ENCODE measurements at regions not wholly inside any gene's neighbourhood (a gene's known extent, or its start where the extent isn't known, plus 50 kb on each side); places are given as distances from the start of the nearest gene placed in this dataset.
"Not testable (repeated sequence)": the region's sequence is repeated elsewhere in the genome, so short reads cannot be mapped to it uniquely, and the experiment has no call there.

GRCh38 chr7:28900311-28900710 lies 57.8 kb downstream of the TRIL start:
- no peak overlapping the region for H3K27ac ChIP-seq (ENCODE audit: low read depth in 1 of 2, low read length in 1 of 2)
- TF ChIP-seq CTCF (IDR thresholded peaks at IDR 0.05; ENCODE audit: control extremely low read depth, extremely low read depth): no peak
- H3K4me1 ChIP-seq (ENCODE audit: control insufficient read depth in 5 of 5, insufficient read depth in 5 of 5, low read length in 5 of 5): peaks cover 0 to 17% (median 5%) of the 10 kb centered on the region in 5 donors
- no peak overlapping the region for H3K9ac ChIP-seq (ENCODE audit: insufficient read depth in 1 of 2, low read length in 2 of 2)
- DNase-seq (no peak), ATAC-seq (ENCODE audit: insufficient read depth, low FRiP score) (no peak)
- no peaks in the 10 kb centered on the region for H3K9me3 ChIP-seq (ENCODE audit: control insufficient read depth in 4 of 4, insufficient read depth in 3 of 4, low read length in 3 of 4)
- WGBS, 2 donors: 93 to 100% methylated on average over 1 of the region's 1 CpG
- H3K27me3 ChIP-seq (ENCODE audit: control insufficient read depth in 3 of 3, insufficient read depth in 3 of 3, low read length in 2 of 3): no peaks in the 10 kb centered on the region
- H3K36me3 ChIP-seq (ENCODE audit: control insufficient read depth in 4 of 4, insufficient read depth in 4 of 4, low read length in 4 of 4): no peaks in the 10 kb centered on the region
- H3K4me3 ChIP-seq: no peak overlapping the region

GRCh38 chr7:28893888-28894287 lies 64.2 kb downstream of the TRIL start:
- no peaks in the 10 kb centered on the region for H3K4me1 ChIP-seq (ENCODE audit: control insufficient read depth in 5 of 5, insufficient read depth in 5 of 5, low read length in 5 of 5)
- TF ChIP-seq CTCF (IDR thresholded peaks at IDR 0.05; ENCODE audit: control extremely low read depth, extremely low read depth): no peak
- no peaks in the 10 kb centered on the region for H3K9me3 ChIP-seq (ENCODE audit: control insufficient read depth in 4 of 4, insufficient read depth in 3 of 4, low read length in 3 of 4)
- H3K9ac ChIP-seq (ENCODE audit: insufficient read depth in 1 of 2, low read length in 2 of 2): no peak overlapping the region
- H3K27me3 ChIP-seq (ENCODE audit: control insufficient read depth in 3 of 3, insufficient read depth in 3 of 3, low read length in 2 of 3): no peaks in the 10 kb centered on the region
- WGBS, 2 donors: 93 to 96% methylated on average over 6 of the region's 6 CpGs
- DNase-seq (no peak), ATAC-seq (ENCODE audit: insufficient read depth, low FRiP score) (no peak)
- H3K4me3 ChIP-seq: no peak overlapping the region
- H3K36me3 ChIP-seq (ENCODE audit: control insufficient read depth in 4 of 4, insufficient read depth in 4 of 4, low read length in 4 of 4): no peaks in the 10 kb centered on the region
- H3K27ac ChIP-seq (ENCODE audit: low read depth in 1 of 2, low read length in 1 of 2): no peak overlapping the region

- not testable (repeated sequence) for H3K27me3 ChIP-seq (ENCODE audit: control insufficient read depth in 3 of 3, insufficient read depth in 3 of 3, low read length in 2 of 3); DNase-seq; H3K27ac ChIP-seq (ENCODE audit: low read depth in 1 of 2, low read length in 1 of 2); H3K4me3 ChIP-seq; H3K9me3 ChIP-seq (ENCODE audit: control insufficient read depth in 4 of 4, insufficient read depth in 3 of 4, low read length in 3 of 4); H3K4me1 ChIP-seq (ENCODE audit: control insufficient read depth in 5 of 5, insufficient read depth in 5 of 5, low read length in 5 of 5); H3K36me3 ChIP-seq (ENCODE audit: control insufficient read depth in 4 of 4, insufficient read depth in 4 of 4, low read length in 4 of 4); H3K9ac ChIP-seq (ENCODE audit: insufficient read depth in 1 of 2, low read length in 2 of 2); ATAC-seq (ENCODE audit: insufficient read depth, low FRiP score)
Measured at GRCh38 chr7:28891876-28892234, 66.3 kb downstream of the TRIL start.

DNA sequence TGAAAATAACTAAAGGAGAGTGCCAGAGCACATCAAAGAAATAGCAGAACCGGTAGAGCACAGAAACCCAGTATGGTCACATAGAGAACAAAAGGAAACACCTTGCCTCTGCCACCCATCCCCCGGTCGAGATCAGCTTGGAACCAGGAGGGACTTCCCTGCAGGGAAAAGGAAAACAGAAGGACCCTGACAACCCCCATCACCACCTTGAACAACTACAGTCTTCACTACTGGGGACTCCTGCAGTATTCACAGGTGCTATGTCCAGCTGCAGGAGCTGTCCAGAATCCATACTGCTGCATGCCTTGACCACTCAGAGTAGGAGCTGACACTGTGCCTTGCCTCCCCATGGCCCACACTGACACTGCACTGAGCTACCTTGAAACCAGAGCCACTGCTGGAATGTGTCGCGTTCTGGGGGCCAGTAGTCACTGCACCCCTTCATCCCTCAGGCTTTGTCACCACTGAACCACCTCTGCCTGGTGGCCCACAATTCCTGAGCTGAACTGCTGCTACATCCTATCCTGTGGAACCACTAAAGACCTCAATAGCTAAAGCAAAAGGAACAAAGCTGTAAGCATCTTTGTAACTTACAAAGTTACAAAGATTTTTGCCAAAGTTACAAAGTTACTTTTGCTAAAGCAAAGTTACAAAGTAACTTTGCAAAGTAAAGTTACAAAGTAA lies 66.8 kb downstream of the TRIL start:
- ATAC-seq (ENCODE audit: insufficient read depth, low FRiP score) (no peak), DNase-seq (no peak)
- Histone ChIP-seq H3K9me3 (ENCODE audit: control insufficient read depth in 4 of 4, insufficient read depth in 3 of 4, low read length in 3 of 4) (no peaks in the 10 kb centered on the region), H3K4me3 (no peak overlapping the region), H3K9ac (ENCODE audit: insufficient read depth in 1 of 2, low read length in 2 of 2) (no peak overlapping the region), H3K27ac (ENCODE audit: low read depth in 1 of 2, low read length in 1 of 2) (no peak overlapping the region), H3K36me3 (ENCODE audit: control insufficient read depth in 4 of 4, insufficient read depth in 4 of 4, low read length in 4 of 4) (no peaks in the 10 kb centered on the region), H3K27me3 (ENCODE audit: control insufficient read depth in 3 of 3, insufficient read depth in 3 of 3, low read length in 2 of 3) (no peaks in the 10 kb centered on the region), H3K4me1 (ENCODE audit: control insufficient read depth in 5 of 5, insufficient read depth in 5 of 5, low read length in 5 of 5) (no peaks in the 10 kb centered on the region)
- 46 to 55% methylated on average over 5 of the region's 5 CpGs for WGBS, 2 donors
- TF ChIP-seq CTCF (IDR thresholded peaks at IDR 0.05; ENCODE audit: control extremely low read depth, extremely low read depth): no peak

Measured in lung (tissue), 11 donors.